Hindlimb muscle (tissue), 1 donor: ENCODE measurements at regions not wholly inside any gene's neighbourhood (a gene's known extent, or its start where the extent isn't known, plus 50 kb on each side); places are given as distances from the start of the nearest gene placed in this dataset.
"Not testable (repeated sequence)": the region's sequence is repeated elsewhere in the genome, so short reads cannot be mapped to it uniquely, and the experiment has no call there.

ENCODE experiments used
- DNase-seq: peaks from one replicate; pipeline ENCODE4 v3.0.0-alpha.2; 2013

- no peak for DNase-seq
These were observed 60.0 kb downstream of the DMAC1 start for GRCh38 chr9:7739595-7739994.

- DNase-seq = no peak
These were observed 64.3 kb downstream of the DMAC1 start for GRCh38 chr9:7735311-7735710.

- no peak for DNase-seq
These were observed 69.5 kb downstream of the DMAC1 start for GRCh38 chr9:7730164-7730445.

GRCh38 chr9:7729371-7730163, 70.0 kb downstream of the DMAC1 start:
- DNase-seq = no peak

- DNase-seq = no peak
These were observed 78.3 kb downstream of the DMAC1 start for GRCh38 chr9:7721291-7721690.

- not testable (repeated sequence) for DNase-seq
These were observed 86.5 kb downstream of the DMAC1 start for GRCh38 chr9:7713088-7713487.

GRCh38 chr9:7710686-7711085, 88.9 kb downstream of the DMAC1 start:
- DNase-seq = no peak

- DNase-seq = no peak
These were observed 91.6 kb downstream of the DMAC1 start for GRCh38 chr9:7707934-7708333.

- DNase-seq = no peak
These were observed 95.0 kb downstream of the DMAC1 start for GRCh38 chr9:7704543-7704942.

- DNase-seq = no peak
These were observed 107.7 kb downstream of the DMAC1 start for GRCh38 chr9:7691909-7692308.

GRCh38 chr9:7690014-7690413, 109.6 kb downstream of the DMAC1 start:
- no peak for DNase-seq

GRCh38 chr9:7688626-7689025, 111.0 kb downstream of the DMAC1 start:
- DNase-seq = no peak

GRCh38 chr9:7676609-7677156, 122.9 kb downstream of the DMAC1 start:
- DNase-seq = no peak

GRCh38 chr9:7671847-7672246, 127.7 kb downstream of the DMAC1 start:
- no peak for DNase-seq

GRCh38 chr9:7668541-7668940, 131.0 kb downstream of the DMAC1 start:
- DNase-seq = no peak

- no peak for DNase-seq
These were observed 133.7 kb downstream of the DMAC1 start for GRCh38 chr9:7665874-7666273.

- no peak for DNase-seq
These were observed 139.8 kb downstream of the DMAC1 start for GRCh38 chr9:7659766-7660165.

GRCh38 chr9:7656636-7657035, 142.9 kb downstream of the DMAC1 start:
- no peak for DNase-seq

GRCh38 chr9:7653262-7653661, 146.3 kb downstream of the DMAC1 start:
- no peak for DNase-seq

- peak; percentile 52 for DNase-seq
These were observed 159.3 kb downstream of the DMAC1 start for GRCh38 chr9:7640231-7640630.

GRCh38 chr9:7639471-7639870, 160.1 kb downstream of the DMAC1 start:
- DNase-seq = no peak

- no peak for DNase-seq
These were observed 162.6 kb downstream of the DMAC1 start for GRCh38 chr9:7636838-7637467.

- DNase-seq = no peak
These were observed 163.3 kb downstream of the DMAC1 start for GRCh38 chr9:7636309-7636708.

- DNase-seq = not testable (repeated sequence)
These were observed 173.0 kb downstream of the DMAC1 start for GRCh38 chr9:7626571-7627029.
